ENCODE measurements at regions not wholly inside any gene's neighbourhood (a gene's known extent, or its start where the extent isn't known, plus 50 kb on each side); places are given as distances from the start of the nearest gene placed in this dataset.
"Not testable (repeated sequence)": the region's sequence is repeated elsewhere in the genome, so short reads cannot be mapped to it uniquely, and the experiment has no call there.

GRCh38 chr2:125373293-125373692 is 1282.7 kb upstream of the GYPC start:
- no peak for DNase-seq

GRCh38 chr2:125386074-125386473 is 1269.9 kb upstream of the GYPC start:
- DNase-seq = no peak

GRCh38 chr2:125397535-125398251 is 1258.3 kb upstream of the GYPC start:
- DNase-seq = no peak

- DNase-seq = no peak
Observed at GRCh38 chr2:125398738-125399524, 1257.0 kb upstream of the GYPC start.

GRCh38 chr2:125405816-125406215 is 1250.1 kb upstream of the GYPC start:
- DNase-seq = no peak

- DNase-seq = no peak
Observed at GRCh38 chr2:125408874-125409538, 1247.0 kb upstream of the GYPC start.

- DNase-seq = no peak
Observed at GRCh38 chr2:125418483-125418882, 1237.5 kb upstream of the GYPC start.

- DNase-seq = not testable (repeated sequence)
Observed at GRCh38 chr2:125422198-125422770, 1233.7 kb upstream of the GYPC start.

- no peak for DNase-seq
Observed at GRCh38 chr2:125424266-125424785, 1231.6 kb upstream of the GYPC start.

- no peak for DNase-seq
Observed at GRCh38 chr2:125427721-125428315, 1228.1 kb upstream of the GYPC start.

GRCh38 chr2:125444106-125444505 is 1211.9 kb upstream of the GYPC start:
- no peak for DNase-seq

GRCh38 chr2:125445495-125445894 is 1210.5 kb upstream of the GYPC start:
- DNase-seq = no peak

- no peak for DNase-seq
Observed at GRCh38 chr2:125450092-125450491, 1205.9 kb upstream of the GYPC start.

- no peak for DNase-seq
Observed at GRCh38 chr2:125455110-125455509, 1200.8 kb upstream of the GYPC start.

GRCh38 chr2:125456693-125457363 is 1199.1 kb upstream of the GYPC start:
- DNase-seq = no peak

- DNase-seq = no peak
Observed at GRCh38 chr2:125471963-125472362, 1184.0 kb upstream of the GYPC start.

GRCh38 chr2:125479143-125479636 is 1176.8 kb upstream of the GYPC start:
- DNase-seq = no peak

- no peak for DNase-seq
Observed at GRCh38 chr2:125490308-125490707, 1165.7 kb upstream of the GYPC start.

GRCh38 chr2:125491663-125492062 is 1164.3 kb upstream of the GYPC start:
- no peak for DNase-seq

- no peak for DNase-seq
Observed at GRCh38 chr2:125512313-125512712, 1143.6 kb upstream of the GYPC start.

- DNase-seq = no peak
Observed at GRCh38 chr2:125516496-125517109, 1139.4 kb upstream of the GYPC start.

- DNase-seq = no peak
Observed at GRCh38 chr2:125526093-125526492, 1129.9 kb upstream of the GYPC start.

Data from activated T-cell treated with anti-CD3 and anti-CD28 coated beads for 4 hours (primary cell).